GM23338 (cell line): ENCODE measurements at regions not wholly inside any gene's neighbourhood (a gene's known extent, or its start where the extent isn't known, plus 50 kb on each side); places are given as distances from the start of the nearest gene placed in this dataset.

Source experiments
- ATAC-seq: fragments of 200-7000 bp; cut with Tn5 transposase; 3 replicates; pipeline ENCODE4 v1.9.1; 2020
- DNase-seq: peaks from one replicate; pipeline ENCODE4 v3.0.0-alpha.2; 2015; ENCODE audit warnings: low spot score
- H2AFZ ChIP-seq: fragments of 200-600 bp; sonication (generic); 2 replicates; pipeline ENCODE4 v1.8.0; 2016; ENCODE audit warnings: antibody characterized with exemption, mild to moderate bottlenecking, moderate library complexity
- H3F3A ChIP-seq: fragments of 200-600 bp; sonication (generic); replicated peaks from 2 replicates; pipeline ENCODE4 v1.8.0; 2017; ENCODE audit warnings: antibody characterized with exemption, mixed run types, low read depth
- H3K27ac ChIP-seq: fragments of 200-600 bp; sonication (generic); 2 replicates; pipeline ENCODE4 v1.6.1; 2016; ENCODE audit warnings: low read depth
- H3K27me3 ChIP-seq: fragments of 200-600 bp; sonication (generic); 2 replicates; pipeline ENCODE4 v1.8.0; 2016; ENCODE audit warnings: mild to moderate bottlenecking, mixed run types, moderate library complexity; ENCODE audit not compliant: insufficient read depth
- H3K36me3 ChIP-seq: fragments of 200-600 bp; sonication (generic); 2 replicates; pipeline ENCODE4 v1.8.0; 2016; ENCODE audit warnings: mild to moderate bottlenecking; ENCODE audit not compliant: insufficient read depth
- H3K4me1 ChIP-seq: fragments of 200-600 bp; sonication (generic); 2 replicates; pipeline ENCODE4 v1.8.0; 2016; ENCODE audit warnings: mild to moderate bottlenecking, moderate library complexity; ENCODE audit not compliant: insufficient read depth
- H3K4me2 ChIP-seq: fragments of 200-600 bp; sonication (generic); 2 replicates; pipeline ENCODE4 v1.7.1; 2017; ENCODE audit warnings: mixed run types
- H3K4me3 ChIP-seq: fragments of 200-600 bp; sonication (generic); 2 replicates; pipeline ENCODE4 v1.6.1; 2016; ENCODE audit warnings: mixed run types
- H3K79me2 ChIP-seq: fragments of 200-600 bp; sonication (generic); replicated peaks from 2 replicates; pipeline ENCODE4 v1.8.0; 2017; ENCODE audit warnings: mild to moderate bottlenecking; ENCODE audit not compliant: insufficient read depth
- H3K9me2 ChIP-seq: fragments of 200-600 bp; sonication (generic); 2 replicates; pipeline ENCODE4 v1.8.0; 2017; ENCODE audit not compliant: insufficient read depth
- H4K20me1 ChIP-seq: fragments of 200-600 bp; sonication (generic); replicated peaks from 2 replicates; pipeline ENCODE4 v1.8.0; 2017; ENCODE audit warnings: mild to moderate bottlenecking; ENCODE audit not compliant: insufficient read depth
- H3K27ac Mint-ChIP-seq: 2 replicates; pipeline ENCODE4 v1.8.0; 2020; ENCODE audit warnings: inconsistent platforms, mild to moderate bottlenecking, moderate library complexity, mixed read lengths
- H3K27me3 Mint-ChIP-seq: 3 replicates; pipeline ENCODE4 v1.8.0; 2022; ENCODE audit warnings: low read depth, mild to moderate bottlenecking, moderate library complexity, mixed read lengths, inconsistent platforms; ENCODE audit not compliant: insufficient read depth, poor library complexity
- H3K36me3 Mint-ChIP-seq: 3 replicates; pipeline ENCODE4 v1.8.0; 2021; ENCODE audit warnings: low read depth, mild to moderate bottlenecking, inconsistent platforms, moderate library complexity, mixed read lengths
- H3K4me1 Mint-ChIP-seq: 3 replicates; pipeline ENCODE4 v1.8.0; 2020; ENCODE audit warnings: mild to moderate bottlenecking, inconsistent platforms, mixed read lengths
- H3K4me3 Mint-ChIP-seq: 3 replicates; pipeline ENCODE4 v1.8.0; 2021; ENCODE audit warnings: moderate library complexity, mild to moderate bottlenecking, inconsistent platforms, mixed read lengths
- H3K9me3 Mint-ChIP-seq: 3 replicates; pipeline ENCODE4 v1.8.0; 2020; ENCODE audit warnings: moderate library complexity, mild to moderate bottlenecking, inconsistent platforms, mixed read lengths
- CREB1 ChIP-seq: fragments of 250-450 bp; sonication (Bioruptor Pico); IDR thresholded peaks from 2 replicates; pipeline ENCODE4 v1.5.0; 2020; ENCODE audit warnings: low read depth, mild to moderate bottlenecking, moderate library complexity
- CTCF ChIP-seq, 2 experiments: fragments of 200-600 bp in 1 of 2; sonication (generic) in 1 of 2; conservative IDR thresholded peaks; 2 replicates each; pipeline versions ENCODE4 v1.5.1 to v1.6.1; 2016 to 2017; ENCODE audit warnings: antibody characterized with exemption in 2 of 2, low read depth in 2 of 2, mild to moderate bottlenecking in 2 of 2, moderate library complexity in 1 of 2
- EZH2 ChIP-seq: fragments of 200-600 bp; sonication (generic); IDR thresholded peaks from one replicate; pipeline ENCODE4 v1.8.0; 2017; ENCODE audit warnings: antibody characterized with exemption, mild to moderate bottlenecking, low read depth; ENCODE audit not compliant: unreplicated experiment
- JUNB ChIP-seq: IDR thresholded peaks from one replicate; pipeline ENCODE4 v1.6.1; 2016; ENCODE audit warnings: antibody characterized with exemption; ENCODE audit not compliant: unreplicated experiment
- NANOG ChIP-seq: IDR thresholded peaks from 2 replicates; pipeline ENCODE4 v1.6.1; 2016; ENCODE audit warnings: antibody characterized with exemption, borderline replicate concordance
- POLR2AphosphoS5 ChIP-seq: IDR thresholded peaks from 2 replicates; pipeline ENCODE4 v1.6.1; 2016; ENCODE audit warnings: antibody characterized with exemption, low read depth
- STAT1 ChIP-seq: IDR thresholded peaks from one replicate; pipeline ENCODE4 v1.6.1; 2016; ENCODE audit warnings: antibody characterized with exemption; ENCODE audit not compliant: unreplicated experiment
- ZNF114 ChIP-seq: fragments of 250-450 bp; sonication (Bioruptor Pico); IDR thresholded peaks from 2 replicates; pipeline ENCODE4 v1.5.0; 2020; ENCODE audit warnings: mild to moderate bottlenecking, moderate library complexity
- ZNF331 ChIP-seq: fragments of 250-450 bp; sonication (Bioruptor Pico); IDR thresholded peaks from 2 replicates; pipeline ENCODE4 v1.5.0; 2020; ENCODE audit warnings: low read depth, mild to moderate bottlenecking, moderate library complexity
- TF ChIP-seq, protein P1 (sequence below): IDR thresholded peaks from 2 replicates; pipeline ENCODE4 v1.6.1; 2016; ENCODE audit warnings: antibody characterized with exemption
- TF ChIP-seq, protein P2 (sequence below): IDR thresholded peaks from one replicate; pipeline ENCODE4 v1.6.1; 2018; ENCODE audit warnings: antibody characterized with exemption; ENCODE audit not compliant: unreplicated experiment
- TF ChIP-seq, protein P3 (sequence below): fragments of 250-450 bp; sonication (Bioruptor Pico); IDR thresholded peaks from 2 replicates; pipeline ENCODE4 v1.5.0; 2020; ENCODE audit warnings: mild to moderate bottlenecking, moderate library complexity

DNA sequence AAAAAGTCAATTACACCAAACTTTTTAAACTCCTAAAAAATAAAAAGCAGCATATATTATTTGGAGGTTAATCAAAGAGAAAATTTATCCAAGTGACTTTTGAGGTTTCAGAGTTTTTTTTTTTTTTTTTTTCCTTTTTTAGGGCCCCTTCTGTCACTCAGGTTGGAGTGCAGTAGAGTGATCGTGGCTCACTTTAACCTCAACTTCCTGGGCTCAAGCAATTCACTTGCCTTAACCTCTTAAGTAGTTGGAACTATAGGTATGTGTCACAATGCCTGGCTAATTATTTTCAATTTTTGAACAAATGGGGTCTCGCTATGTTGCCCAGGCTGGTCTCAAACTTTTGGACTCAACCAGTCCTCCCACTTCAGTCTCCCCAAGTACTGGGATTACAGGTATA lies 241.7 kb upstream of the HSFY2 start:
- H3K4me2 ChIP-seq: no peak overlapping the region
- DNase-seq (no peak), ATAC-seq (no peak)
- H3K27me3 ChIP-seq: no peaks in the 10 kb centered on the region
- no peaks in the 10 kb centered on the region for H3K9me2 ChIP-seq
- no peak for TF ChIP-seq CTCF (conservative IDR thresholded peaks at IDR 0.05; ENCODE audit: low read depth in 2 of 2)
- TF ChIP-seq, protein P1, sequence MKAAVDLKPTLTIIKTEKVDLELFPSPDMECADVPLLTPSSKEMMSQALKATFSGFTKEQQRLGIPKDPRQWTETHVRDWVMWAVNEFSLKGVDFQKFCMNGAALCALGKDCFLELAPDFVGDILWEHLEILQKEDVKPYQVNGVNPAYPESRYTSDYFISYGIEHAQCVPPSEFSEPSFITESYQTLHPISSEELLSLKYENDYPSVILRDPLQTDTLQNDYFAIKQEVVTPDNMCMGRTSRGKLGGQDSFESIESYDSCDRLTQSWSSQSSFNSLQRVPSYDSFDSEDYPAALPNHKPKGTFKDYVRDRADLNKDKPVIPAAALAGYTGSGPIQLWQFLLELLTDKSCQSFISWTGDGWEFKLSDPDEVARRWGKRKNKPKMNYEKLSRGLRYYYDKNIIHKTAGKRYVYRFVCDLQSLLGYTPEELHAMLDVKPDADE: no peak
- TF ChIP-seq JUNB: no peak
- TF ChIP-seq, protein P2, sequence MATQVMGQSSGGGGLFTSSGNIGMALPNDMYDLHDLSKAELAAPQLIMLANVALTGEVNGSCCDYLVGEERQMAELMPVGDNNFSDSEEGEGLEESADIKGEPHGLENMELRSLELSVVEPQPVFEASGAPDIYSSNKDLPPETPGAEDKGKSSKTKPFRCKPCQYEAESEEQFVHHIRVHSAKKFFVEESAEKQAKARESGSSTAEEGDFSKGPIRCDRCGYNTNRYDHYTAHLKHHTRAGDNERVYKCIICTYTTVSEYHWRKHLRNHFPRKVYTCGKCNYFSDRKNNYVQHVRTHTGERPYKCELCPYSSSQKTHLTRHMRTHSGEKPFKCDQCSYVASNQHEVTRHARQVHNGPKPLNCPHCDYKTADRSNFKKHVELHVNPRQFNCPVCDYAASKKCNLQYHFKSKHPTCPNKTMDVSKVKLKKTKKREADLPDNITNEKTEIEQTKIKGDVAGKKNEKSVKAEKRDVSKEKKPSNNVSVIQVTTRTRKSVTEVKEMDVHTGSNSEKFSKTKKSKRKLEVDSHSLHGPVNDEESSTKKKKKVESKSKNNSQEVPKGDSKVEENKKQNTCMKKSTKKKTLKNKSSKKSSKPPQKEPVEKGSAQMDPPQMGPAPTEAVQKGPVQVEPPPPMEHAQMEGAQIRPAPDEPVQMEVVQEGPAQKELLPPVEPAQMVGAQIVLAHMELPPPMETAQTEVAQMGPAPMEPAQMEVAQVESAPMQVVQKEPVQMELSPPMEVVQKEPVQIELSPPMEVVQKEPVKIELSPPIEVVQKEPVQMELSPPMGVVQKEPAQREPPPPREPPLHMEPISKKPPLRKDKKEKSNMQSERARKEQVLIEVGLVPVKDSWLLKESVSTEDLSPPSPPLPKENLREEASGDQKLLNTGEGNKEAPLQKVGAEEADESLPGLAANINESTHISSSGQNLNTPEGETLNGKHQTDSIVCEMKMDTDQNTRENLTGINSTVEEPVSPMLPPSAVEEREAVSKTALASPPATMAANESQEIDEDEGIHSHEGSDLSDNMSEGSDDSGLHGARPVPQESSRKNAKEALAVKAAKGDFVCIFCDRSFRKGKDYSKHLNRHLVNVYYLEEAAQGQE: no peak
- TF ChIP-seq CREB1: no peak
- TF ChIP-seq ZNF114: no peak
- no peak for TF ChIP-seq STAT1
- TF ChIP-seq EZH2: no peak
- TF ChIP-seq ZNF331 (CRISPR knock-in tag): no peak
- no peak for TF ChIP-seq POLR2AphosphoS5
- TF ChIP-seq, protein P3, sequence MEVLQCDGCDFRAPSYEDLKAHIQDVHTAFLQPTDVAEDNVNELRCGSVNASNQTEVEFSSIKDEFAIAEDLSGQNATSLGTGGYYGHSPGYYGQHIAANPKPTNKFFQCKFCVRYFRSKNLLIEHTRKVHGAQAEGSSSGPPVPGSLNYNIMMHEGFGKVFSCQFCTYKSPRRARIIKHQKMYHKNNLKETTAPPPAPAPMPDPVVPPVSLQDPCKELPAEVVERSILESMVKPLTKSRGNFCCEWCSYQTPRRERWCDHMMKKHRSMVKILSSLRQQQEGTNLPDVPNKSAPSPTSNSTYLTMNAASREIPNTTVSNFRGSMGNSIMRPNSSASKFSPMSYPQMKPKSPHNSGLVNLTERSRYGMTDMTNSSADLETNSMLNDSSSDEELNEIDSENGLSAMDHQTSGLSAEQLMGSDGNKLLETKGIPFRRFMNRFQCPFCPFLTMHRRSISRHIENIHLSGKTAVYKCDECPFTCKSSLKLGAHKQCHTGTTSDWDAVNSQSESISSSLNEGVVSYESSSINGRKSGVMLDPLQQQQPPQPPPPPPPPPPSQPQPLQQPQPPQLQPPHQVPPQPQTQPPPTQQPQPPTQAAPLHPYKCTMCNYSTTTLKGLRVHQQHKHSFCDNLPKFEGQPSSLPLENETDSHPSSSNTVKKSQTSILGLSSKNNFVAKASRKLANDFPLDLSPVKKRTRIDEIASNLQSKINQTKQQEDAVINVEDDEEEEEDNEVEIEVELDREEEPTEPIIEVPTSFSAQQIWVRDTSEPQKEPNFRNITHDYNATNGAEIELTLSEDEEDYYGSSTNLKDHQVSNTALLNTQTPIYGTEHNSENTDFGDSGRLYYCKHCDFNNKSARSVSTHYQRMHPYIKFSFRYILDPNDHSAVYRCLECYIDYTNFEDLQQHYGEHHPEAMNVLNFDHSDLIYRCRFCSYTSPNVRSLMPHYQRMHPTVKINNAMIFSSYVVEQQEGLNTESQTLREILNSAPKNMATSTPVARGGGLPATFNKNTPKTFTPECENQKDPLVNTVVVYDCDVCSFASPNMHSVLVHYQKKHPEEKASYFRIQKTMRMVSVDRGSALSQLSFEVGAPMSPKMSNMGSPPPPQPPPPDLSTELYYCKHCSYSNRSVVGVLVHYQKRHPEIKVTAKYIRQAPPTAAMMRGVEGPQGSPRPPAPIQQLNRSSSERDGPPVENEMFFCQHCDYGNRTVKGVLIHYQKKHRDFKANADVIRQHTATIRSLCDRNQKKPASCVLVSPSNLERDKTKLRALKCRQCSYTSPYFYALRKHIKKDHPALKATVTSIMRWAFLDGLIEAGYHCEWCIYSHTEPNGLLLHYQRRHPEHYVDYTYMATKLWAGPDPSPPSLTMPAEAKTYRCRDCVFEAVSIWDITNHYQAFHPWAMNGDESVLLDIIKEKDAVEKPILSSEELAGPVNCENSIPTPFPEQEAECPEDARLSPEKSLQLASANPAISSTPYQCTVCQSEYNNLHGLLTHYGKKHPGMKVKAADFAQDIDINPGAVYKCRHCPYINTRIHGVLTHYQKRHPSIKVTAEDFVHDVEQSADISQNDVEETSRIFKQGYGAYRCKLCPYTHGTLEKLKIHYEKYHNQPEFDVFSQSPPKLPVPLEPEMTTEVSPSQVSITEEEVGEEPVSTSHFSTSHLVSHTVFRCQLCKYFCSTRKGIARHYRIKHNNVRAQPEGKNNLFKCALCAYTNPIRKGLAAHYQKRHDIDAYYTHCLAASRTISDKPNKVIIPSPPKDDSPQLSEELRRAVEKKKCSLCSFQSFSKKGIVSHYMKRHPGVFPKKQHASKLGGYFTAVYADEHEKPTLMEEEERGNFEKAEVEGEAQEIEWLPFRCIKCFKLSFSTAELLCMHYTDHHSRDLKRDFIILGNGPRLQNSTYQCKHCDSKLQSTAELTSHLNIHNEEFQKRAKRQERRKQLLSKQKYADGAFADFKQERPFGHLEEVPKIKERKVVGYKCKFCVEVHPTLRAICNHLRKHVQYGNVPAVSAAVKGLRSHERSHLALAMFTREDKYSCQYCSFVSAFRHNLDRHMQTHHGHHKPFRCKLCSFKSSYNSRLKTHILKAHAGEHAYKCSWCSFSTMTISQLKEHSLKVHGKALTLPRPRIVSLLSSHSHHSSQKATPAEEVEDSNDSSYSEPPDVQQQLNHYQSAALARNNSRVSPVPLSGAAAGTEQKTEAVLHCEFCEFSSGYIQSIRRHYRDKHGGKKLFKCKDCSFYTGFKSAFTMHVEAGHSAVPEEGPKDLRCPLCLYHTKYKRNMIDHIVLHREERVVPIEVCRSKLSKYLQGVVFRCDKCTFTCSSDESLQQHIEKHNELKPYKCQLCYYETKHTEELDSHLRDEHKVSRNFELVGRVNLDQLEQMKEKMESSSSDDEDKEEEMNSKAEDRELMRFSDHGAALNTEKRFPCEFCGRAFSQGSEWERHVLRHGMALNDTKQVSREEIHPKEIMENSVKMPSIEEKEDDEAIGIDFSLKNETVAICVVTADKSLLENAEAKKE (CRISPR knock-in tag): no peak
- no peak for TF ChIP-seq NANOG
- no peak overlapping the region for H3K4me3 ChIP-seq
- H3K4me1 ChIP-seq: peaks cover 7% of the 10 kb centered on the region; the same call in 1 of the 2 replicates
- H3F3A ChIP-seq: no peaks in the 10 kb centered on the region
- H3K9me3 Mint-ChIP-seq: no peaks in the 10 kb centered on the region
- H4K20me1 ChIP-seq: no peaks in the 10 kb centered on the region
- peaks cover 7% of the 10 kb centered on the region; the same call in 2 of the 3 replicates for H3K36me3 Mint-ChIP-seq
- no peak overlapping the region for H3K27ac ChIP-seq
- peaks cover 46% of the 10 kb centered on the region for H3K79me2 ChIP-seq
- H3K36me3 ChIP-seq: no peaks in the 10 kb centered on the region
- H3K27ac Mint-ChIP-seq: no peak overlapping the region
- no peak overlapping the region for H2AFZ ChIP-seq
- no peak overlapping the region for H3K4me3 Mint-ChIP-seq
- peaks cover 18% of the 10 kb centered on the region for H3K4me1 Mint-ChIP-seq
- peaks cover 2% of the 10 kb centered on the region for H3K27me3 Mint-ChIP-seq
